SK-N-SH treated with all-trans-retinoic acid at 6 μM for 48 hours (cell line): ENCODE measurements at regions not wholly inside any gene's neighbourhood (a gene's known extent, or its start where the extent isn't known, plus 50 kb on each side); places are given as distances from the start of the nearest gene placed in this dataset.

ENCODE experiments used
- ATAC-seq: fragments of 200-7000 bp; cut with Tn5 transposase; 3 replicates; pipeline ENCODE4 v1.9.1; 2020; ENCODE audit warnings: mild to moderate bottlenecking, moderate library complexity
- ARNTL ChIP-seq: fragments of 450-650 bp; formaldehyde crosslinking; IDR thresholded peaks from 2 replicates; pipeline ENCODE4 v1.5.0; 2020; ENCODE audit warnings: low read depth, mild to moderate bottlenecking, moderate library complexity, borderline replicate concordance
- BACH2 ChIP-seq: fragments of 250-450 bp; sonication (Bioruptor Pico); IDR thresholded peaks from 2 replicates; pipeline ENCODE4 v1.9.0; 2021; ENCODE audit warnings: mild to moderate bottlenecking, borderline replicate concordance
- CREB5 ChIP-seq: fragments of 250-450 bp; sonication (Bioruptor Pico); IDR thresholded peaks from 2 replicates; pipeline ENCODE4 v1.5.1; 2020; ENCODE audit warnings: low read depth, mild to moderate bottlenecking, moderate library complexity
- CSDC2 ChIP-seq: fragments of 250-450 bp; sonication (Bioruptor Pico); IDR thresholded peaks from 2 replicates; pipeline ENCODE4 v1.5.0; 2020; ENCODE audit warnings: mild to moderate bottlenecking, moderate library complexity
- CSRNP3 ChIP-seq: fragments of 250-450 bp; sonication (Bioruptor Pico); IDR thresholded peaks from 2 replicates; pipeline ENCODE4 v1.5.1; 2021; ENCODE audit warnings: mild to moderate bottlenecking, moderate library complexity
- ESRRG ChIP-seq: fragments of 250-450 bp; sonication (Bioruptor Pico); IDR thresholded peaks from 2 replicates; pipeline ENCODE4 v1.6.1; 2021; ENCODE audit warnings: mild to moderate bottlenecking
- GLIS3 ChIP-seq: fragments of 250-450 bp; sonication (Bioruptor Pico); IDR thresholded peaks from 2 replicates; pipeline ENCODE4 v1.5.0; 2020; ENCODE audit warnings: mild to moderate bottlenecking, moderate library complexity
- ISL1 ChIP-seq: fragments of 250-450 bp; sonication (Bioruptor Pico); IDR thresholded peaks from 2 replicates; pipeline ENCODE4 v2.1.2; 2022; ENCODE audit warnings: mild to moderate bottlenecking, moderate library complexity
- OSR1 ChIP-seq: fragments of 250-450 bp; sonication (Bioruptor Pico); IDR thresholded peaks from 2 replicates; pipeline ENCODE4 v1.8.0; 2022; ENCODE audit warnings: moderate library complexity, mild to moderate bottlenecking, inconsistent platforms
- PATZ1 ChIP-seq: fragments of 250-450 bp; sonication (Bioruptor Pico); IDR thresholded peaks from 2 replicates; pipeline ENCODE4 v1.8.0; 2020; ENCODE audit warnings: mild to moderate bottlenecking, moderate library complexity, borderline replicate concordance
- POU6F1 ChIP-seq: fragments of 250-450 bp; sonication (Bioruptor Pico); IDR thresholded peaks from 2 replicates; pipeline ENCODE4 v1.8.0; 2021; ENCODE audit warnings: low read depth, mild to moderate bottlenecking, moderate library complexity, borderline replicate concordance
- PPARA ChIP-seq: fragments of 250-450 bp; sonication (Bioruptor Pico); IDR thresholded peaks from 2 replicates; pipeline ENCODE4 v1.5.0; 2020; ENCODE audit warnings: mild to moderate bottlenecking, borderline replicate concordance
- RARB ChIP-seq: fragments of 250-450 bp; sonication (Bioruptor Pico); IDR thresholded peaks from 2 replicates; pipeline ENCODE4 v1.8.0; 2021; ENCODE audit warnings: mild to moderate bottlenecking, moderate library complexity
- SNAI2 ChIP-seq: fragments of 250-450 bp; sonication (Bioruptor Pico); IDR thresholded peaks from 2 replicates; pipeline ENCODE4 v1.5.0; 2020; ENCODE audit warnings: mild to moderate bottlenecking, moderate library complexity
- TCF4 ChIP-seq: fragments of 250-450 bp; sonication (Bioruptor Pico); IDR thresholded peaks from 2 replicates; pipeline ENCODE4 v1.8.0; 2021; ENCODE audit warnings: mild to moderate bottlenecking, moderate library complexity, borderline replicate concordance
- TOX ChIP-seq: fragments of 250-450 bp; sonication (Bioruptor Pico); IDR thresholded peaks from 2 replicates; pipeline ENCODE4 v1.8.0; 2021; ENCODE audit warnings: mild to moderate bottlenecking, moderate library complexity, borderline replicate concordance
- ZC3H10 ChIP-seq: fragments of 250-450 bp; sonication (Bioruptor Pico); IDR thresholded peaks from 2 replicates; pipeline ENCODE4 v1.5.1; 2021; ENCODE audit warnings: mild to moderate bottlenecking, moderate library complexity
- ZFP3 ChIP-seq: fragments of 250-450 bp; sonication (Bioruptor Pico); IDR thresholded peaks from 2 replicates; pipeline ENCODE4 v1.5.0; 2020; ENCODE audit warnings: mild to moderate bottlenecking, moderate library complexity
- ZFP30 ChIP-seq: fragments of 450-650 bp; formaldehyde crosslinking; IDR thresholded peaks from 2 replicates; pipeline ENCODE4 v1.5.0; 2022; ENCODE audit warnings: mild to moderate bottlenecking, moderate library complexity
- ZNF565 ChIP-seq: fragments of 450-650 bp; formaldehyde crosslinking; conservative IDR thresholded peaks from 2 replicates; pipeline ENCODE4 v1.5.0; 2020; ENCODE audit warnings: low read depth, mild to moderate bottlenecking, moderate library complexity
- ZNF70 ChIP-seq: fragments of 450-650 bp; formaldehyde crosslinking; IDR thresholded peaks from 2 replicates; pipeline ENCODE4 v1.5.0; 2020; ENCODE audit warnings: mild to moderate bottlenecking, moderate library complexity
- ZNF8 ChIP-seq: fragments of 450-650 bp; formaldehyde crosslinking; IDR thresholded peaks from 2 replicates; pipeline ENCODE4 v1.5.0; 2020; ENCODE audit warnings: mild to moderate bottlenecking, moderate library complexity

GRCh38 chr4:186789651-186790050, 66.0 kb upstream of the FAT1 start (continued):
- TF ChIP-seq ZFP3 = no peak
- no peak for TF ChIP-seq CSRNP3 (CRISPR knock-in tag)
- no peak for TF ChIP-seq CSDC2 (CRISPR knock-in tag)
- no peak for TF ChIP-seq TOX (CRISPR knock-in tag)
- TF ChIP-seq ZNF70 (CRISPR knock-in tag) = no peak
- TF ChIP-seq SNAI2 (CRISPR knock-in tag) = no peak

- ATAC-seq = no peak
- TF ChIP-seq ESRRG = no peak
- no peak for TF ChIP-seq ISL1 (CRISPR knock-in tag)
- no peak for TF ChIP-seq ZC3H10 (CRISPR knock-in tag)
- TF ChIP-seq OSR1 (CRISPR knock-in tag) = no peak
- no peak for TF ChIP-seq ARNTL
- no peak for TF ChIP-seq ZNF565 (CRISPR knock-in tag)
- TF ChIP-seq CSRNP3 (CRISPR knock-in tag) = no peak
- TF ChIP-seq ZNF8 (CRISPR knock-in tag) = no peak
- TF ChIP-seq POU6F1 (CRISPR knock-in tag) = no peak
Measured at GRCh38 chr4:186790630-186791029, 67.0 kb upstream of the FAT1 start.

- no peak for ATAC-seq
- no peak for TF ChIP-seq ZFP3
Measured at GRCh38 chr4:186792728-186793366, 69.2 kb upstream of the FAT1 start.

GRCh38 chr4:186798951-186799659, 75.4 kb upstream of the FAT1 start:
- no peak for TF ChIP-seq RARB (CRISPR knock-in tag)
- TF ChIP-seq BACH2 (CRISPR knock-in tag) = no peak
- no peak for TF ChIP-seq ESRRG
- no peak for TF ChIP-seq CSRNP3 (CRISPR knock-in tag)
- no peak for TF ChIP-seq ZFP30 (CRISPR knock-in tag)
- no peak for TF ChIP-seq GLIS3 (CRISPR knock-in tag)
- no peak for TF ChIP-seq POU6F1 (CRISPR knock-in tag)
- TF ChIP-seq ZFP3 = no peak
- TF ChIP-seq SNAI2 (CRISPR knock-in tag) = no peak
- no peak for TF ChIP-seq TCF4 (CRISPR knock-in tag)
- no peak for TF ChIP-seq PATZ1
- TF ChIP-seq OSR1 (CRISPR knock-in tag) = no peak
- no peak for TF ChIP-seq ZNF8 (CRISPR knock-in tag)
- no peak for TF ChIP-seq ZNF565 (CRISPR knock-in tag)
- no peak for TF ChIP-seq PPARA (CRISPR knock-in tag)
- TF ChIP-seq ZNF70 (CRISPR knock-in tag) = no peak
- no peak for TF ChIP-seq ZC3H10 (CRISPR knock-in tag)
- TF ChIP-seq CREB5 (CRISPR knock-in tag) = no peak
- no peak for ATAC-seq
